Gastroesophageal sphincter (tissue), 4 donors: ENCODE measurements at regions not wholly inside any gene's neighbourhood (a gene's known extent, or its start where the extent isn't known, plus 50 kb on each side); places are given as distances from the start of the nearest gene placed in this dataset.

Experiments
- ATAC-seq: fragments of 150-250 bp; one replicate; pipeline ENCODE4 v1.9.1; 2016; ENCODE audit warnings: mild to moderate bottlenecking, moderate library complexity
- H3K27ac ChIP-seq, 4 donors: fragments of 200-600 bp; sonication (generic) in 3 of 4; 1 replicate in 3 of 4; 2 replicates in 1 of 4; pipeline ENCODE4 v1.5.1; 2016 to 2019
- H3K27me3 ChIP-seq: fragments of 200-600 bp; sonication (generic); one replicate; pipeline ENCODE4 v1.5.1; 2019
- H3K36me3 ChIP-seq, 2 donors: fragments of 200-600 bp; sonication (generic); one replicate each; pipeline ENCODE4 v1.5.1; 2019; ENCODE audit warnings: control low read depth in 1 of 2
- H3K4me1 ChIP-seq, 3 donors: fragments of 200-600 bp; sonication (generic); 1 replicate in 2 of 3; 2 replicates in 1 of 3; pipeline ENCODE4 v1.5.1; 2016 to 2019; ENCODE audit warnings: control low read depth in 2 of 3
- H3K4me3 ChIP-seq, 2 donors: fragments of 200-600 bp; sonication (generic); one replicate each; pipeline ENCODE4 v1.5.1; 2019; ENCODE audit warnings: mild to moderate bottlenecking in 1 of 2, moderate library complexity in 1 of 2
- H3K9me3 ChIP-seq, 3 donors: fragments of 200-600 bp; sonication (generic); one replicate each; pipeline ENCODE4 v1.5.1; 2017 to 2019; ENCODE audit warnings: control low read depth in 2 of 3
- CTCF ChIP-seq, 4 experiments: fragments of 200-600 bp in 2 of 4; fragments of 450-650 bp in 2 of 4; sonication (generic) in 1 of 4; IDR thresholded peaks; one replicate each; pipeline ENCODE4 v1.5.1; 2017 to 2019; ENCODE audit warnings: antibody characterized with exemption in 4 of 4, mild to moderate bottlenecking in 2 of 4, moderate library complexity in 2 of 4
- EP300 ChIP-seq: sonication (generic); formaldehyde crosslinking; IDR thresholded peaks from one replicate; pipeline ENCODE4 v1.6.1; 2017; ENCODE audit warnings: antibody characterized with exemption, mild to moderate bottlenecking
- POLR2A ChIP-seq, 2 donors: fragments of 450-650 bp; IDR thresholded peaks; one replicate each; pipeline ENCODE4 v1.6.1; 2017; ENCODE audit warnings: antibody characterized with exemption in 2 of 2, mild to moderate bottlenecking in 2 of 2, moderate library complexity in 1 of 2
- POLR2AphosphoS5 ChIP-seq: sonication (generic); formaldehyde crosslinking; IDR thresholded peaks from one replicate; pipeline ENCODE4 v1.6.1; 2017; ENCODE audit warnings: antibody characterized with exemption
- WGBS, 2 donors: methylation state at CpG; one replicate each; pipeline ENCODE4 v1.1.5; 2018; ENCODE audit warnings: low coverage in 1 of 2; 5-methylcytosine and 5-hydroxymethylcytosine counted together

GRCh38 chr5:56663523-56663922 lies 151.8 kb upstream of the MAP3K1 start:
- H3K9me3 ChIP-seq, result no peaks in the 10 kb centered on the region
- H3K4me3 ChIP-seq, result no peak overlapping the region
- no peaks in the 10 kb centered on the region for H3K27me3 ChIP-seq
- no peak for ATAC-seq
- H3K27ac ChIP-seq, result no peak overlapping the region
- TF ChIP-seq POLR2A (IDR thresholded peaks at IDR 0.05) (no peak), CTCF (IDR thresholded peaks at IDR 0.05) (no peak), POLR2AphosphoS5 (no peak), EP300 (no peak)
- H3K36me3 ChIP-seq, result no peaks in the 10 kb centered on the region
- 69 to 97% methylated on average over 2 to 3 of the region's 4 CpGs for whole genome bisulfite sequencing, 2 donors
- H3K4me1 ChIP-seq, result peaks cover 0 to 14% (median 0%) of the 10 kb centered on the region in 3 donors

- 73 to 89% methylated on average over 1 to 3 of the region's 3 CpGs for WGBS, 2 donors
- Histone ChIP-seq H3K9me3 (no peaks in the 10 kb centered on the region), H3K4me1 (peaks cover 0 to 14% (median 0%) of the 10 kb centered on the region in 3 donors), H3K4me3 (no peak overlapping the region), H3K27me3 (no peaks in the 10 kb centered on the region), H3K27ac (no peak overlapping the region), H3K36me3 (no peaks in the 10 kb centered on the region)
- TF ChIP-seq EP300, result no peak
- TF ChIP-seq CTCF (IDR thresholded peaks at IDR 0.05), result no peak
- no peak for TF ChIP-seq POLR2A (IDR thresholded peaks at IDR 0.05)
- TF ChIP-seq POLR2AphosphoS5, result no peak
- ATAC-seq, result no peak
Measured at GRCh38 chr5:56662893-56663292, 152.5 kb upstream of the MAP3K1 start.

GRCh38 chr5:56659971-56660370 lies 155.4 kb upstream of the MAP3K1 start:
- Histone ChIP-seq H3K36me3 (no peaks in the 10 kb centered on the region), H3K4me1 (peaks cover 0 to 14% (median 0%) of the 10 kb centered on the region in 3 donors), H3K9me3 (no peaks in the 10 kb centered on the region), H3K27ac (no peak overlapping the region), H3K4me3 (no peak overlapping the region), H3K27me3 (no peaks in the 10 kb centered on the region)
- TF ChIP-seq POLR2AphosphoS5, result no peak
- no peak for TF ChIP-seq EP300
- TF ChIP-seq CTCF (IDR thresholded peaks at IDR 0.05), result no peak
- no peak for TF ChIP-seq POLR2A (IDR thresholded peaks at IDR 0.05)
- ATAC-seq, result no peak
- WGBS, 2 donors, result 70 to 77% methylated on average over 4 to 6 of the region's 7 CpGs

- no peaks in the 10 kb centered on the region for H3K27me3 ChIP-seq
- no peak overlapping the region for H3K4me3 ChIP-seq
- no peaks in the 10 kb centered on the region for H3K36me3 ChIP-seq
- H3K4me1 ChIP-seq, result peaks cover 0 to 14% (median 0%) of the 10 kb centered on the region in 3 donors
- 50 to 100% methylated on average over 1 of the region's 1 CpG for WGBS, 2 donors
- no peak for ATAC-seq
- no peak overlapping the region for H3K27ac ChIP-seq
- TF ChIP-seq CTCF (IDR thresholded peaks at IDR 0.05), result no peak
- no peak for TF ChIP-seq POLR2AphosphoS5
- TF ChIP-seq EP300, result no peak
- TF ChIP-seq POLR2A (IDR thresholded peaks at IDR 0.05), result no peak
- H3K9me3 ChIP-seq, result no peaks in the 10 kb centered on the region
Measured at GRCh38 chr5:56658972-56659371, 156.4 kb upstream of the MAP3K1 start.

- no peak overlapping the region for H3K27ac ChIP-seq
Measured at GRCh38 chr5:56656846-56657726, 158.3 kb upstream of the MAP3K1 start.

More at GRCh38 chr5:56656846-56657726, 158.3 kb upstream of the MAP3K1 start:
- H3K36me3 ChIP-seq, result no peaks in the 10 kb centered on the region
- TF ChIP-seq CTCF (IDR thresholded peaks at IDR 0.05) (no peak), POLR2A (IDR thresholded peaks at IDR 0.05) (no peak), EP300 (no peak), POLR2AphosphoS5 (no peak)
- no peaks in the 10 kb centered on the region for H3K27me3 ChIP-seq
- H3K9me3 ChIP-seq, result no peaks in the 10 kb centered on the region
- H3K4me3 ChIP-seq, result no peak overlapping the region
- H3K4me1 ChIP-seq, result peaks cover 0 to under 1% (median 0%) of the 10 kb centered on the region in 3 donors
- WGBS, 2 donors, result 81 to 92% methylated on average over 2 of the region's 2 CpGs
- no peak for ATAC-seq
